HG03439 (cell line): ENCODE measurements at regions not wholly inside any gene's neighbourhood (a gene's known extent, or its start where the extent isn't known, plus 50 kb on each side); places are given as distances from the start of the nearest gene placed in this dataset.

Experiments
- ATAC-seq: cut with Tn5 transposase; IDR thresholded peaks from one replicate; pipeline ENCODE4 v1.9.1; 2021; ENCODE audit warnings: mild to moderate bottlenecking, moderate library complexity; ENCODE audit not compliant: unreplicated experiment

DNA sequence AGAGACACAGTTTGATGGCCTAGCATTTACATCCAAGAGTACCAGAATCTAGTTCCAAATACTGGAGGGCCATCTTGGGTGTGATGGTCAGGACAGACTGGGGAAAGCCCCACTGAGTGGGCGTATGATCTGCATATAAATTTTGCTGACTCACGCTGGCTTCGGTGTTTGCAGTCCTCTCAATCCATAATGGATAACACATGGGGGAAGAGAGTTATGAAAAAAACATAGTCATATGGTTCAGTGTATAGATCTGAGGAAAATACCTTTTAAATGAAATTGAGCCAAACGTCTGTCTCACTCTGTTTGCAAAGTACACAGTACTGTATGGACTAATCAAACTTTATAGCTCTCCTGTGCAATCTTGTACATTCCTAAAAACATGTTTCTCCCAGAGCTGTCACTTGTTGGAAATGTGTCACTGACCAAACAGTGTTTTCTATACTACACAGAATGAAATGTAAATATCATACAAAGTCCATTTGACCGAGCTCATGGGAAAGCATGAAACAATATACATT is 125.3 kb upstream of the THBS1 start:
- ATAC-seq = no peak

DNA sequence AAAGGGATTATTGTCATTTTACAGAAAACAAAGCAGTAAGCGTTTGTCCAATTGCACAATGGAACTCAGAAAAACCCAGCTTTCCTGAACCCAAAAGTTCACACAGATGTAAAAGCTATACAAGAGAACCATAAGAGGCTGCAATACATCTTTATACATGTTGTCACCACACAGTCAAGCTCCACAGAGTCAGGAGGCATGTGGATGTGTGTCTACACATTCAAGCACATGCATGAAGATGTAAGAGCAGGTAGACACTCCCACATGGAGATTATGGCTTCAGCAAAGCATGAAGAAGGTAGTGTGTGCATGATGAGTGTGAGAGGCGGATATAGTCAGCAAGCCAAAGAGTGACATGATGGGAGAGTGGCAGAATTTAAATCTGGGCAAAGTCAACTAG is 124.7 kb upstream of the THBS1 start:
- no peak for ATAC-seq

DNA sequence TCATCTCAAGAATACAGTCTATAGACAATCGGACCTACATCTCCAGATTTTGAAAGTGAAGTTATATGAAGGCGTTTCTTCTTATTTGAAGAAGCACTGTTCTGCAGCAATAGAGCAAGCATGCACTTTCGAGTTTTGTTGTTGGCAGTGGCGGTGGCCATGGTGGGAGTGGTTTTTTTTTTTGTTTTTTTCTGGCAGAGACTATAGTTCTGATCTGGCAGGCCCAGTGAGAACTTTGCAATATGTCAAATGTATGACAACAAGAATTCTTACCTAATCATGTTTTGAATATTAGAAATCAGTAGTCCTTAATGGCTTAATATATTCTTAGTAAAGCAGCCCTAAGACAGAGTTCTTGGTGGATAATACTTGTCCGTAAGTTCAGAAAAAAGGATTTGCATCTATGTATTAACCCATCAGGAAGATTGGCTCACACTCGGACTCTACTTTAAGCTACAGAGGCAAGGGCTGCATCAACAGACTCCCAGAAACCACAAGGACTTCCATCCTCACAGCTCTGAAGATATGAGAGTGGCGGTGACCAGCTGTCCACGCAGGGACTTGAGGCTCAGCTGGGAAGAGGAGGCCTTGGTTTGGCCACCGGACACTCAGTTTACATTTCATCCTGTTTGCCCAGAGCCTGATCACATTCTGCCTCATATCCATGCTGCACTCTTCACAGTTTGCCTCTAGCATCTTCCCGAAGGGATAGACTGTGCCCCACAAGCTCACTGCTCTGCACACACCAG is 124.1 kb upstream of the THBS1 start:
- ATAC-seq = no peak

DNA sequence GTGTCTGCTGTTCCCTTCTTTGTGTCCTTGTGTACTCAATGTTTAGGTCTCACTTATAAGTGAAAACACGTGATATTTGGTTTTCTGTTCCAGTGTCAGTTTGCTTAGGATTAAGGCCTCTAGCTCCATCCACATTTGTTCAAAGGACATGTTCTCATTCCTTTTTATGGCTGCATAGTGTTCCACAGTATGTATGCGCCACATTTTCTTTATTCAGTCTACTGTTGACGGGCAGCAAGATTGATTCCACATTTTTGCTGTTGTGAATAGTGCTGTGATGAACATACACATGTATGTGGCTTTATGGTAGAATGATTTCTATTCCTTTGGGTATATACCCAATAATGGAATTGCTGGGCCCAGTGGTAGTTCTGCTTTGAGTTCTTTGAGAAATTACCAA is 122.7 kb upstream of the THBS1 start:
- ATAC-seq = no peak

DNA sequence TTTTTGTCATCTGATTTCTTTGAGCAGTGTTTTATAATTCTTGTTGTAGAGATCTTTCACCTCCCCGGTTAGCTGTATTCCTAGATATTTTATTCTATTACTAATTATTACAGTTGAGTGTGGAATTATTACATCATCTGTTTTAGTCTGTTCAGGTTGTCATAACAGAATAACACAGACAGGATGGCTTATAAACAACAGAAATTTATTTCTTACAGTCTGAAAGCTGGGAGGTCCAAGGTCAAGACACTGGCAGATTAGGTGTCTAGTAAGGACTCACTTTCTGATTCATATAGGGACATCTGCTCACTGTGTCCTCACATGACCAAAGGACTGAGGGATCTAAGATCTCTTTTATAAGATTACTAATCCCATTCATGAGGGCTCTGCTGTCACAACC is 121.3 kb upstream of the THBS1 start:
- no peak for ATAC-seq

DNA sequence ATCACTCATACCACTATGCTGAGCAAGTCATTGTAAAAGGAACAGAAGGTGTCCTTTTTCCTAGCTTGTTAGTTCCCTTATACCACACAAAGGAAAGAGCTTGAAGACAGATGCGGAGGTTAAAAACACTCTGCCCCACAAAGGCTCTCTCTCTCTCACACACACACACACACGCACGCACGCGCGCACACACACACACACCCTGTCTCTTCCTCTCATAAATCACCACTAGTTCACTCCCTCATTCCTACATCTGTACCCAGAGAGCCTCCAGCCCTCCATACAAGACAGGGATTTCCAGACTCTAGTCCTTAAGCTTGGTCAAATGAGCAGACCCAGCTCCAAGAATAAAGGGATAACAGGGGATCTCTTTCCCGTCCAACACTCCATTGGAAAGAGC is 120.1 kb upstream of the THBS1 start:
- no peak for ATAC-seq

DNA sequence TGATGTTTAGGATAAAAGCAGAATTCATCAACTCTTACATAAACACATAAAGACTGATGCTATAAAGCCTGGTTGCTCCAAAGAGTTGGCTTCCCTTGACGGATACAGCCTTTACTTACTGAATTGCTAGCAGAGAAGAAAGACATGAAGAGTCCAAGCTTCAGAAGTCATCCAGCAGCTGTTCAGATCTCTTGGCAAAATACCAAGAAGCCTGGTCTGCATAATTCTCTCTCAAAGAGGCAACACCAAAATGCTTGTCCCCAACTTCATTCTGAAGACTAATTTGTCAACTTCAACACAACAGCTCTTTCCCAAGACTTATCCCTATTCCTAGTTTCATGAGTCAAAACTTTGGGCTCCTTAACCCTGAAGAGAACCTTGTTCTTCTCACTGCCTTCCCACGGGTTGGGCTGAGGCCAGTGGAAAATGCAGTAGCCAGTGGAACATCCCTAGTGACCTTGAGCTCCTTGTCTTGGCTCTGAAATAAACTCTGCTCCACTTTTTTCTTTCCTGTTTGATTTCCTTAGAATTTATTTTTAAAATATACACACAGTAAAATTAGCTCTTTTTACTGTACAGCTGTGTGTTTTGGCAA is 119.2 kb upstream of the THBS1 start:
- no peak for ATAC-seq

DNA sequence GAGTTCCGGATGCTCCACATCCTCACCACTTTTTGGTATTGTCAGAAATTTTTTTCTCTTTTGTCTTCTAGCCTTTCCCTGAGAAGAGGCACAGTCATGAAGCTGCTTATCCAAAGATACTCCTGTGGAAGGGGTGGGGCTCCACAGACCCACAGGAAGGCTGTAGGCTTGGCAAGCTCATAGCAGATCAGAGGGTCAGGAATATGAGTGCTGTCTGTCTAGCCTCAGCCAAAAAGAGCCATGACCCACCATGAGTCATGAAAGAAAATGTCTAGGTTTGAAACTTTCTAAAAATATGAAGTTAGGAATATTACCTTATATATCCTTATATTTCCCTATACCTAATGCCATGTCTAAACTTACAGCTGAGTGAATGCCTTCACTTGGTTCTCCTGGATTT is 118.2 kb upstream of the THBS1 start:
- no peak for ATAC-seq

DNA sequence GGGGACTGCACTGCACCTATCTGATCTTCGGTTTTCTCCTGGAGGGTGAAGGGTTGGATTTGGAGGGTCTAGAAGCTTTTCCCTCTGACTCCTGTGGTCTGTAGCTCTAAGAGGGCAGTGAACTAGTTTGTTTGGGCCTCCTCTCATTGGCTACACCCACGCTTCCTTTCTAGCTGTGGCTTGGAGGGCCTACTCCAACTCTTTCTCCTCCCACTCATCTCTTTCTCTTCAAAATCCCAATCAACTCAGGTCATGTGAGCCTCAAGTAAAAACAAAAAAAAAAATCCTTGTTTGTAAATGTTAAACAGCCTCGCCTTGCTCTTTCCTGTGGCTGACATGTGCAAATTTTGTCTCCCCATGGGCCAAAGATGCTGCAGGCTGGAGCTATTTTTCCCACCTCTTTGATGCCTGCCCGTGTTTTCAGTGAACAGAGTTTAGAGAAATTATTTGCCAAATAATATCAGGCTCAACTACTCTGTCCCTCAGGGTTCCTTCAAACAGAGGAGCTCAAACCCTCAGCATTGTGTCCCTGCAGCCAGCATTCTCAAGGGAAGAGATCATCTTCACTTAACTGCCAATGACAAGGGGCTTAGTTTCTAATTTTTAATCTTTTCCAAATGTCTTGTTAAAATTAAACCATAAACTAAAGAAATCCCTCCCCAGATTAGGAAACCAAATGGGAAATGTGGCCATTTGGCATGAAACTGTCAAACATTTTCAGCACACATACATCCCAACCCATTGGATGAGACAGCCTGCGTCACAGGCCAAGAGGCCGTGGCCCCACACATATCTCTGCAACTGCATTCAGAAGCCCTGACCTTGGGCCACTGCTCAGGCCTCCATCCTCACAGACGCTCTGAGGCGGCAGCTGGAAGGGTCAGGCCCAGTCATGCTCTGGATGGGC is 114.8 kb upstream of the THBS1 start:
- ATAC-seq = no peak

DNA sequence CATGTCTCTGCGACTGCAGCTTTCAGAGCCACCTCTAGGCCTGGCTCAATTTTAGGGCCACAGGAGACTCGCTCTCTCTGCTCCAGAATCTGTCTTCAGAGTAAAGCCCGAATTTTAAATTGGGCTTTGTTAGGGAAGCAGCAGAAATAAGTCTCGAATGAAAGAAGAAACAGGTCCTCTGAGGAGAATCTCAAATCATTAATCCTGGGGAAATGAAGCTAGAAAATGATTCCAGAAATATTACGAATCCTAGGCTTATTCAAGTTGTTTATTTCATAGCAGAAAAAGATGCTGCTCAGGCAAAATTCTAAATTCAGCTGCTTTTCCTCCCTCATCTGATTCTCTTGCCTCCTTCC is 114.2 kb upstream of the THBS1 start:
- no peak for ATAC-seq

DNA sequence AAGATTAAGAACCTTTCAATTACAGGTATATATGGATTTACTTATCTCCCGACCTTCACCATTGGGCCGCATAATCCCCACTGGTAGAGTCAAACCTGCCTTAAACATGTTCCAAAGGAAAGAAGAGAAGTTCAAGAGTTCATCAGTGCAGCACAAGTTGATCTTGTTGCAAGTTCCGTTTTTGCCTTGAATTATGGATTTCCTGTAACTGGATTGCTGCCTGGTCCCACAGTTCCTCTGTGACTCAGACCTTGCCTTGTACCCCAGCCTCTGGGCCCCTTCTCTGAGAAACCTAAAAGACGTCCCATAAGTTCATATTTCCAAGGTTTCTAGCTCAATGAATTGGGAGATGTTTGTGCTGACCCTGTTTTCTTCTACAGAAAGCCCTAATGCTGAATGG is 112.5 kb upstream of the THBS1 start:
- no peak for ATAC-seq

DNA sequence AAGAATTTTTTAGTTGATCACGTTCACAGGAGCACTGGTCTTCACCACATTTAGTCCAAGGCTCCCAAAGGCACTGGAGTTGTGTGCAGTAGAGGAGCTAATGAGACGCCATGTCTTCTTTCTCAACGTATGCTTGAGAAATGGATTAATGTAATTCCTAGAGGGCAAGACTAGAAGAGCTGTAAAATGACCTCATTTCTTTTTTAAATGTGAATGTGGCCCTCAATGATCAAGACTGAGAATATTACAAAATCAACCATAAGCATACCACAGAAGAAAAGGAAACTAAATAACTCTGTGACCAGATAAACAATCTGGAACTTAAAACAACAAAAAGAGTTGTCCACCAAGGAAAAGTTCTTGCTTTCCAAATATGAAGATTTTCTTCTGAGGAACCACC is 112.1 kb upstream of the THBS1 start:
- no peak for ATAC-seq

DNA sequence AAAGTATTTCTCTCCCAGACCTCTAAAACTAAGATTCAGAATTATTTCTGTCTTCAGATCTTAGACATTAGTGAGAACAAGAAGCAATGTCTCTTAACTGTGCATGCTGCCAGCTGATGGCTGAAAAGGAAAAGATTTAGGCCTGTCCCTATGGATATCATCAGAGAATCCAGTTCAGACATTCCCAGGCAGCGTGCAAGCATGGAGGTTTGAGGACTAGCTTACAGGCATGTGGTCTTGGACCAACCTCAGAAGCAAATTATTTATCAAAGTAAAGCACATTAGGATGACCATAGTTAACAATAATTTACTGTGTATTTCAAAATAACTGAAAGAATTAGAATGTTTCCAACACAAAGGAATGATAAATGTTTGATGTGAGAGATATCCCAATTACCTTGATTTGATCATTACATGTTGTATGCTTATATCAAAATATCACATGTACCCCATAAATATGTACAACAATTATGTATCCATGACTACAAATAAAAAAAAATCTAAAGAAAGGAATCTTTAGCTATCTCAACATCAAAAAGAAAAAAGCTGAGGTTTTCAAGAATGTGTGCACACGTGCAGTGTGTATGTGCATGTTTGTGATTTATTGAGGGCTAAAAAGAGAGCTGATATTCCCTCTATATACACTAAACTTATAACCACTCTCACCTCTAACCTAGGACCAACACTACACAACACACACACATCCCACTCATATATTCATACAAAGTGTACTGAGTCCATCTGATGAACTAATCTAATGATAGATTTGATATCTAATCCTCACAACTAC is 108.9 kb upstream of the THBS1 start:
- ATAC-seq = no peak

DNA sequence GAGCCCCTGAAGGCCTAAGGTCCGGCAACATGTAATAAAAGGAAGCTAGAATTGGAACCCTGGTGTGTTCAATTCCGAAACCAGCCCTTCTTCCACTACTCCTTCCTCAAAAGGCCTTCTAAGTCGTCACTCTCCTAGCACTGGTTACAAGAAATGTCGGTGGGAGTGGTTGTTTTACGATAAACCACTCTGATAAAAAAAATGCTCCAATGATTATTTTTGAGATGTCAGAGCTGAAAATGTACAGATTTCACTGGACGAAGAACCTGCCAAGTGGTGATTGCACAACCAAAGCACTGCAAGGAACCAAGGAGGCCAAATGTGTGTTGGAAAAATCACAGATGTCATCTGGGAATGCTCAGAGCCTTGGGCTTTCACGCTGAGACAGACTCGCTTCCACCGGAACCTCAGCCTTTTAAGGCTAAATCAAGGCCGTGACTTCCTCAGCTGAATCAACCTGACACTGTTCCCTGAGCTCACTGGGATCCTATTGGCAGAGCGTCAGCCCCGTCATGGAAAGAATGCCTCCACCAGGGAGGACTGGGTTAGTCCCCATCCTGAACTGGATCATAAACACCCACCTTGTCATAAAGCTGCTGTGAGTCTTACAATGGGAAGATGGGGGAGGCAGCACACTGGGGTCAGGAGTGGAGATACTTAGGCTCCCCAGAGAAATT is 108.1 kb upstream of the THBS1 start:
- ATAC-seq = no peak

DNA sequence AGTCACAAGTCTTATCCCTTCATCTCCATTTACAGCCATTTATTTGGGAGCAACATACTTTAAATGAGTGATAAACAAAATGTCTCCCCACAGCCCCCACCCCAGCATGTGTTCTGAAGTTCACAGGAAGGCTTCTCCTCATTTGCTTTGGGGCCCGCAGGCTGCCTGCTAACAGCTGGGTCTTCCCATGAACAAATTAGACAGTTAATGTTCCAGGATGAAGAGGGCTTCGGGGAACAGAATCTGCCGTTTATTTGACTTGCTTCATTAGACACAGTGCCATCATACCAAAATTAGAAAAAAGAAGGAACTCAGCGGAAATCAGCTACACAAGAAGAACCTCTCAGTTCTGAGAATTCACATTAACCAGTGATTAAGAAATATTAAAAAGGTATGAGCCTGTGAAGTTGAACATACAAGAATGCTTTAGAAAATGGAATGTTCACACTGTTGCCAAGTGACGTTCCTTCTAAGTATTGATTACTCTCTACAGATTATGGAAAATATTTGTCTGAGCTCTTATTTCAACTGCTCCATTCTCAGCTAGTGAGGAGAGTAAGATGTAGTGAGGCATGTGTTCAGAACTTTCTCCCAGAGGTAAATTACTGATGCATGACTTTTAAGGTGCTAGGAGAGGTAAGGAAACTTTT is 107.5 kb upstream of the THBS1 start:
- no peak for ATAC-seq

DNA sequence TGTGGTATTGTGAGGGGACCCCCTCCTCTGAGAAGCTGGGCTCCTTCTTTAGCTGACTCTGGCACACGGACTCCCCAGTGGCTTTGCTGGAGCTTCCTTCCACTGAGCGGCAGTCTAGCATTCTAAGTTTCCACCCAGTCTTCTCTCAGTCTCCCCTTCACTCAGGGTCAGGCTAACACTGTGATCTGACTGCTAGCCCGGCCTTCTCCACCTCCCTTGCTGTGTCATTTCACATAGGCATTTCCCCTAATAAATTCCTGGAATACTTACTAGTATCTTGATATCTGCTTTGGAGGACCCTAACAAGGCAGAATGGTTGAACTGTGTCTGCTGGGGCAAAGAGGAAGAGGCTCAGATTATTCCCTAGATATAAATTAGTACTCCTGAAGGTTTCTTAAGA is 106.2 kb upstream of the THBS1 start:
- ATAC-seq = no peak

DNA sequence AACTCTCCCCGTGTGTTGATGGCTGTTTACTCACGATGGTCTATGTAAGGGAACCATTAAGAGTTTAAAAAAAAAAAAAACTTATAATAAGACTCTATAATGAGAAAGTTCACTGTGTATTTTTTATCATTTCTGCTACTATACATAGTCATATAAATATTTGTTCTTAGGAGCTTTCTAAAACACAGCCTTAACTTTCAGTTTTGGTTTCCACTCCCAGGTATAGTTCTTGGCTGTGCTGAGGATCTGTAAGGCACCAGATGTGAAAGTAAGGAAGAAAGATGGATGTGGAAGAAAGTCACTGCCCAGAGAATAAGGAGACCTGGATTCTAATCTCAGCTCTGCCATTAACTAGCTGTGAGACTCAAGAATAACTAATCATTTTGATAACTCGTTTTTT is 101.9 kb upstream of the THBS1 start:
- ATAC-seq = no peak

DNA sequence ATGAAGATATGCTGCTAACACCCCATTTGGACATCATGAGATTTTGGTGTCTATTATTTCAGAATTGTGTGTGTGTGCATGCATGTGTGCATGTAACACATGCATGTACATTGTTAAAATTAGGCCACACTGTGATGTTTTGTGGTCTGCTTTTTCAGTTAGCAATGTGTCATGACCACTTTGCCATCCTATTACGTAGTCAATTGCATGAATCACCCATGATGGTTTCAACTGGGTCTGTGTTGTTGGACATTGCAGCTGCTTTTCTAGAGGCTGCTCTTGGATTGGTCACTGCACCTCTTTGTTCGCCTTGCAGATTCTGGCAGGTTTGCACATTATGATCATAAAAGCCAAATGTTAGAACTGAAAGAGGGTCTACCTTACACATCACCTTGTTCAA is 101.0 kb upstream of the THBS1 start:
- no peak for ATAC-seq

DNA sequence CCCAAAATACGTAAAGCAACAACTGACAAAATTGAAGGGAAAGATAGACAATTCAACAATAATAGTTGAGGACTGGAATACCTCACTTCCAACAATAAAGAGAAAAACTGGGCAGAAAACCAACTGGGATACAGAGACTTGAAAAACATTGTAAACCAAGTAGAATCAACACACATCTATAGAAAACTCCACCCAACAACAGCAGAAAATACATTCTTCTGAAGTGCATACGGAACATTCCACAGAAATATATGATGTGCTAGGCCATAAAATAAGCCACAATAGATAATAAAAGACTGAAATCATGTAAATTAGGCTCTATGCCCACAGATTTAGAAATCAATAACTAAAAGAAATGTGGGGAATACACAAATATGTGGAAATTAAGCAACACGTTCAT is 98.4 kb upstream of the THBS1 start:
- ATAC-seq = no peak
